ENCODE measurements at regions not wholly inside any gene's neighbourhood (a gene's known extent, or its start where the extent isn't known, plus 50 kb on each side); places are given as distances from the start of the nearest gene placed in this dataset.

GRCh38 chr15:97840501-97840900 lies 120.0 kb upstream of the ARRDC4 start:
- DNase-seq, result no peak
- H3K4me3 ChIP-seq, result no peak overlapping the region
- TF ChIP-seq POLR2A (IDR thresholded peaks at IDR 0.05), result no peak
- WGBS, 3 donors, result 52 to 84% (median 74%) methylated on average over 2 of the region's 2 CpGs
- no peak overlapping the region for H3K27ac ChIP-seq
- no peaks in the 10 kb centered on the region for H3K27me3 ChIP-seq
- no peaks in the 10 kb centered on the region for H3K4me1 ChIP-seq (ENCODE audit: insufficient read depth)
- no peaks in the 10 kb centered on the region for H3K36me3 ChIP-seq
- no peaks in the 10 kb centered on the region for H3K9me3 ChIP-seq
- intact Hi-C loops (cut with DNase I), result no loop called here

DNA sequence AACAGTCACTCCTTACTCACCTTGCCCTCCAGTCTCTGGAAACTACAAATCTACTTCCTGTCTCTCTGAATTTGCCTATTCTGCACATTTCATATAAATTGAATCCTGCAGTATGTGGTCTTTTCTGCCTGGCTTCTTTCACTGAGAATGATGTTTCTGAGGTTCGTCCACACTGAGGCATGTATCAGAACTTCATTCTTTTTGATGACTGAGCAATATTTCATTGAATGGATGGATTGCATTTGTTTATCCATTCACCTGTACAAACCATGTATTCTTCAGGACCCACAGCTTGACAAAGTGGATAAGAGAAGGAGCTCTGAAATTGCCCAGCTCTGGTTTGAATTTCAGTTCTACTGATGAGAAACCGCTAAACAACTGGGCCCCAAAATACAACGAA lies 118.9 kb upstream of the ARRDC4 start:
- no peak for TF ChIP-seq EP300 (IDR thresholded peaks at IDR 0.05)
- intact Hi-C loops (cut with DNase I), result no loop called here
- Histone ChIP-seq H3K4me1 (ENCODE audit: insufficient read depth) (no peaks in the 10 kb centered on the region), H3K27ac (no peak overlapping the region), H3K27me3 (no peaks in the 10 kb centered on the region), H3K4me3 (no peak overlapping the region), H3K9me3 (no peaks in the 10 kb centered on the region), H3K36me3 (no peaks in the 10 kb centered on the region)
- no peak for DNase-seq
- 83 to 87% (median 86%) methylated on average over 3 of the region's 3 CpGs for WGBS, 3 donors

GRCh38 chr15:97849183-97849582 lies 111.3 kb upstream of the ARRDC4 start:
- intact Hi-C loops (cut with DNase I), result no loop called here
- Histone ChIP-seq H3K9me3 (no peaks in the 10 kb centered on the region), H3K36me3 (no peaks in the 10 kb centered on the region), H3K27ac (no peak overlapping the region), H3K4me3 (no peak overlapping the region), H3K27me3 (no peaks in the 10 kb centered on the region), H3K4me1 (ENCODE audit: insufficient read depth) (no peaks in the 10 kb centered on the region)
- 78 to 84% (median 84%) methylated on average over 6 of the region's 6 CpGs for WGBS, 3 donors
- no peak for DNase-seq
- no peak for TF ChIP-seq POLR2A (IDR thresholded peaks at IDR 0.05)
- no peak for TF ChIP-seq EP300 (IDR thresholded peaks at IDR 0.05)
- TF ChIP-seq, protein P1, sequence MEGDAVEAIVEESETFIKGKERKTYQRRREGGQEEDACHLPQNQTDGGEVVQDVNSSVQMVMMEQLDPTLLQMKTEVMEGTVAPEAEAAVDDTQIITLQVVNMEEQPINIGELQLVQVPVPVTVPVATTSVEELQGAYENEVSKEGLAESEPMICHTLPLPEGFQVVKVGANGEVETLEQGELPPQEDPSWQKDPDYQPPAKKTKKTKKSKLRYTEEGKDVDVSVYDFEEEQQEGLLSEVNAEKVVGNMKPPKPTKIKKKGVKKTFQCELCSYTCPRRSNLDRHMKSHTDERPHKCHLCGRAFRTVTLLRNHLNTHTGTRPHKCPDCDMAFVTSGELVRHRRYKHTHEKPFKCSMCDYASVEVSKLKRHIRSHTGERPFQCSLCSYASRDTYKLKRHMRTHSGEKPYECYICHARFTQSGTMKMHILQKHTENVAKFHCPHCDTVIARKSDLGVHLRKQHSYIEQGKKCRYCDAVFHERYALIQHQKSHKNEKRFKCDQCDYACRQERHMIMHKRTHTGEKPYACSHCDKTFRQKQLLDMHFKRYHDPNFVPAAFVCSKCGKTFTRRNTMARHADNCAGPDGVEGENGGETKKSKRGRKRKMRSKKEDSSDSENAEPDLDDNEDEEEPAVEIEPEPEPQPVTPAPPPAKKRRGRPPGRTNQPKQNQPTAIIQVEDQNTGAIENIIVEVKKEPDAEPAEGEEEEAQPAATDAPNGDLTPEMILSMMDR (IDR thresholded peaks at IDR 0.05), result no peak

DNA sequence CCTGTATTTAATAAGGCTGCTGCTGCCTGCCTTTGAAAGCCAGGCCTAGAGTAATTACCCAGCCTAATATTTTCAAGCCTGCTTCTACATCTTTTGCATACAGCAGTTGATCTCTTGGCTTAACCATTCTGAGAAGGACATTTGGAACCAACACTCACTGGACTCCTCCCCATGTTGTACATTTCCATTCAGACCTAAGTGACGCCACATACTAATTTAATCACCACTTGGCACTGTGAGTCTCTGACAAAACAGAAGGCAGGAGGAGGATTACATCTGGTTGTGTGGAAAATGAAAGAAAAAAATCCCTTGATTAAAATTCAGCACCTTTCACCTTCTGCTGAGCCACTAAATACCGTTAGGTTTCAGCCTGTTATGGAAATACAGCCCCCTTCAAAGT lies 102.2 kb upstream of the ARRDC4 start:
- DNase-seq, result no peak
- Histone ChIP-seq H3K36me3 (no peaks in the 10 kb centered on the region), H3K27ac (no peak overlapping the region), H3K9me3 (no peaks in the 10 kb centered on the region), H3K4me3 (no peak overlapping the region), H3K27me3 (no peaks in the 10 kb centered on the region), H3K4me1 (ENCODE audit: insufficient read depth) (no peaks in the 10 kb centered on the region)
- 60 to 72% (median 67%) methylated on average over 2 of the region's 2 CpGs for WGBS, 3 donors
- intact Hi-C loops (cut with DNase I), result no loop called here
- TF ChIP-seq, protein P1 (IDR thresholded peaks at IDR 0.05), result no peak
- no peak for TF ChIP-seq EP300 (IDR thresholded peaks at IDR 0.05)
- no peak for TF ChIP-seq POLR2A (IDR thresholded peaks at IDR 0.05)

DNA sequence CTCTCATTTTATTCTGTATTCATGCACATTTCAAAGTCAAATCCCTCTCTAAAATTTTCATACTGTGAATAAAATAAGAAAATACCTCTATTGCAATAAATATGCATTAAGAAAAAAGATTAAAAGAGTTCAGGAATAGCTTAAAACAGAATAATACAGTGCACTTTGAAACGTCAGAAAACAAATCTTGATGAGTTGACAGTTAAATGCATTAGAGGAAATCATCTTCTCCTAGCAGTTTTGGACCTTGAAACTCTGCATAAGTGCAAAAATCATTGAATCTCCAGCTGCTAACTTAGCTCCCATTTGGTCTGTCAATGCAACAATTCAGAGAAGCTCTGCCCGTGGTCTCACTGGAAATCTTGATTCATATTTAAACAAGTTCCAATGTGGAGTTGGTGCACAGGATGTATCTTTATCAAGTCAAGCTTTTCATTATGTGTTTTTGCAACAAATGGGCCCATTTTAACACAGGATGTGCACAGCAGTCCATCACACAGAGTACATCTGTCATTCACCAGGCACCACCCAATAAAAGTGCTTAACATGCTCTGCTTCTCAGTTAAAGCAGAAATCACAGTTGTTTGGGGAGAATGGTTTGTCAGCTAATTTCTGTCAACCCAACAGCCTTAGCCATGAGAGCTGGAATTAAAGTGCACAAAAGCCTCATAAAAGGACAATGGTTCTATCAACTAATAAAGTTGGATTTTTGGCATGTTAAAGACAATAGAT lies 98.8 kb upstream of the ARRDC4 start:
- Histone ChIP-seq H3K36me3 (no peaks in the 10 kb centered on the region), H3K27ac (no peak overlapping the region), H3K4me3 (no peak overlapping the region), H3K9me3 (no peaks in the 10 kb centered on the region), H3K27me3 (no peaks in the 10 kb centered on the region), H3K4me1 (ENCODE audit: insufficient read depth) (no peaks in the 10 kb centered on the region)
- DNase-seq, result no peak
- intact Hi-C loops (cut with DNase I), result no loop called here
- TF ChIP-seq POLR2A (IDR thresholded peaks at IDR 0.05), result no peak
- no peak for TF ChIP-seq EP300 (IDR thresholded peaks at IDR 0.05)
- TF ChIP-seq, protein P1 (IDR thresholded peaks at IDR 0.05), result no peak
- WGBS, 3 donors, result 46 to 47% (median 47%) methylated on average over 2 of the region's 2 CpGs

Measured in ovary (tissue), 7 donors.